Stomach (tissue), 8 donors: ENCODE measurements at regions not wholly inside any gene's neighbourhood (a gene's known extent, or its start where the extent isn't known, plus 50 kb on each side); places are given as distances from the start of the nearest gene placed in this dataset.

Experiments
- DNase-seq, 2 donors: peaks; one replicate each; pipeline versions ENCODE4 v3.0.0 to v3.0.0-alpha.2; 2013 to 2019
- H3K27ac ChIP-seq, 5 donors: fragments of 200-600 bp in 4 of 5; sonication (generic) in 4 of 5; one replicate each; pipeline ENCODE4 v1.5.1; 2013 to 2019; ENCODE audit warnings: mild to moderate bottlenecking in 1 of 5, moderate library complexity in 1 of 5
- H3K27me3 ChIP-seq, 3 donors: fragments of 200-600 bp; sonication (generic); one replicate each; pipeline ENCODE4 v1.5.1; 2017 to 2019; ENCODE audit warnings: mixed run types in 1 of 3
- H3K36me3 ChIP-seq, 4 donors: fragments of 200-600 bp; sonication (generic); 1 replicate in 3 of 4; 2 replicates in 1 of 4; pipeline ENCODE4 v1.5.1; 2016 to 2019
- H3K4me1 ChIP-seq, 4 donors: fragments of 200-600 bp; sonication (generic); one replicate each; pipeline ENCODE4 v1.5.1; 2016 to 2019
- H3K4me3 ChIP-seq, 4 donors: fragments of 200-600 bp; sonication (generic) in 3 of 4; one replicate each; pipeline ENCODE4 v1.5.1; 2016 to 2019; ENCODE audit warnings: mild to moderate bottlenecking in 1 of 4
- H3K9me3 ChIP-seq, 4 donors: fragments of 200-600 bp; sonication (generic); one replicate each; pipeline ENCODE4 v1.5.1; 2016 to 2019
- CTCF ChIP-seq, 7 experiments: fragments of 450-650 bp in 4 of 7; fragments of 200-600 bp in 3 of 7; sonication (generic) in 3 of 7; IDR thresholded peaks; one replicate each; pipeline ENCODE4 v1.5.1; 2016 to 2019; ENCODE audit warnings: antibody characterized with exemption in 7 of 7, control low read depth in 2 of 7, mild to moderate bottlenecking in 1 of 7
- EP300 ChIP-seq: sonication (generic); formaldehyde crosslinking; IDR thresholded peaks from one replicate; pipeline ENCODE4 v1.6.1; 2017; ENCODE audit warnings: antibody characterized with exemption
- POLR2A ChIP-seq, 4 donors: fragments of 450-650 bp; IDR thresholded peaks; one replicate each; pipeline ENCODE4 v1.6.1; 2016; ENCODE audit warnings: antibody characterized with exemption in 4 of 4, control low read depth in 2 of 4, mild to moderate bottlenecking in 1 of 4, moderate library complexity in 1 of 4
- POLR2AphosphoS5 ChIP-seq, 3 donors: sonication (generic); formaldehyde crosslinking; IDR thresholded peaks; one replicate each; pipeline ENCODE4 v1.6.1; 2016; ENCODE audit warnings: antibody characterized with exemption in 3 of 3
- WGBS, 5 donors: extraction: QIAGEN DNeasy Blood & Tissue Kit in 3 of 5; methylation state at CpG; one replicate each; pipeline versions ENCODE4 v1.1.5 to v1.1.7; 2013 to 2018; 5-methylcytosine and 5-hydroxymethylcytosine counted together
- intact Hi-C: fragments of 100-400 bp; cut with DNase I; formaldehyde crosslinking; loops from one replicate; pipeline ENCODE4 v1.15.1; 2023; ENCODE audit warnings: low total_unique reads
- donor health status: healthy with polysubstance abuse.
- donor health status: Bipolar disorder and iron deficiency.
- donor health status: healthy.

GRCh38 chr3:166422556-166422955 is 585.3 kb upstream of the BCHE start:
- intact Hi-C loops, result no loop called here
- Histone ChIP-seq H3K4me1 (no peaks in the 10 kb centered on the region), H3K36me3 (no peaks in the 10 kb centered on the region), H3K27ac (no peak overlapping the region), H3K9me3 (peaks cover 0 to 35% (median 8%) of the 10 kb centered on the region in 4 donors), H3K4me3 (no peak overlapping the region), H3K27me3 (no peaks in the 10 kb centered on the region)
- DNase-seq, result no peak
- TF ChIP-seq POLR2AphosphoS5 (IDR thresholded peaks at IDR 0.05) (no peak), CTCF (IDR thresholded peaks at IDR 0.05) (no peak), POLR2A (IDR thresholded peaks at IDR 0.05) (no peak), EP300 (no peak)

- H3K27me3 ChIP-seq, result no peaks in the 10 kb centered on the region
- WGBS, 5 donors, result 62 to 88% (median 83%) methylated on average over 2 of the region's 2 CpGs
- no peak overlapping the region for H3K4me3 ChIP-seq
- H3K4me1 ChIP-seq, result no peaks in the 10 kb centered on the region
- TF ChIP-seq POLR2AphosphoS5 (IDR thresholded peaks at IDR 0.05) (no peak), CTCF (IDR thresholded peaks at IDR 0.05) (no peak), POLR2A (IDR thresholded peaks at IDR 0.05) (no peak), EP300 (no peak)
- H3K36me3 ChIP-seq, result no peaks in the 10 kb centered on the region
- no peak overlapping the region for H3K27ac ChIP-seq
- intact Hi-C loops, result no loop called here
- peaks cover 0 to 20% (median 8%) of the 10 kb centered on the region in 4 donors for H3K9me3 ChIP-seq
- DNase-seq, result no peak
Measured at GRCh38 chr3:166420071-166420470, 582.8 kb upstream of the BCHE start.

GRCh38 chr3:166405896-166406295 is 568.7 kb upstream of the BCHE start:
- intact Hi-C loops, result no loop called here
- TF ChIP-seq POLR2AphosphoS5 (IDR thresholded peaks at IDR 0.05) (no peak), CTCF (IDR thresholded peaks at IDR 0.05) (no peak), EP300 (no peak), POLR2A (IDR thresholded peaks at IDR 0.05) (no peak)
- 19 to 47% (median 37%) methylated on average over 1 of the region's 1 CpG for WGBS, 5 donors
- DNase-seq, result no peak
- Histone ChIP-seq H3K9me3 (no peaks in the 10 kb centered on the region), H3K4me3 (no peak overlapping the region), H3K36me3 (no peaks in the 10 kb centered on the region), H3K27me3 (no peaks in the 10 kb centered on the region), H3K4me1 (no peaks in the 10 kb centered on the region), H3K27ac (no peak overlapping the region)

- Histone ChIP-seq H3K9me3 (no peaks in the 10 kb centered on the region), H3K27me3 (no peaks in the 10 kb centered on the region), H3K4me3 (no peak overlapping the region), H3K27ac (no peak overlapping the region), H3K36me3 (no peaks in the 10 kb centered on the region), H3K4me1 (no peaks in the 10 kb centered on the region)
- no peak for DNase-seq
- no peak for TF ChIP-seq EP300
- no peak for TF ChIP-seq CTCF (IDR thresholded peaks at IDR 0.05)
- TF ChIP-seq POLR2A (IDR thresholded peaks at IDR 0.05), result no peak
- no peak for TF ChIP-seq POLR2AphosphoS5 (IDR thresholded peaks at IDR 0.05)
- intact Hi-C loops, result no loop called here
Measured at GRCh38 chr3:166405465-166405864, 568.2 kb upstream of the BCHE start.

- H3K4me1 ChIP-seq, result no peaks in the 10 kb centered on the region
- no peak for DNase-seq
- no peak for TF ChIP-seq POLR2A (IDR thresholded peaks at IDR 0.05)
- TF ChIP-seq EP300, result no peak
- TF ChIP-seq POLR2AphosphoS5 (IDR thresholded peaks at IDR 0.05), result no peak
- TF ChIP-seq CTCF (IDR thresholded peaks at IDR 0.05), result no peak
- no peaks in the 10 kb centered on the region for H3K36me3 ChIP-seq
- H3K4me3 ChIP-seq, result no peak overlapping the region
- H3K9me3 ChIP-seq, result peaks cover 0 to 17% (median 5%) of the 10 kb centered on the region in 4 donors
- intact Hi-C loops, result no loop called here
- H3K27ac ChIP-seq, result no peak overlapping the region
- no peaks in the 10 kb centered on the region for H3K27me3 ChIP-seq
Measured at GRCh38 chr3:166390303-166390702, 553.1 kb upstream of the BCHE start.
